H1 (cell line): ENCODE measurements at regions not wholly inside any gene's neighbourhood (a gene's known extent, or its start where the extent isn't known, plus 50 kb on each side); places are given as distances from the start of the nearest gene placed in this dataset.

ENCODE experiments used
- CTCF ChIA-PET: fragments of 300-600 bp; sonication (Branson Sonifier 250); formaldehyde crosslinking; loops from one replicate; lab custom pipeline; 2021; ENCODE audit not compliant: partially characterized antibody; lab: Charles Lee
- POLR2A ChIA-PET: fragments of 300-600 bp; sonication (Branson Sonifier 250); formaldehyde crosslinking; loops from one replicate; lab custom pipeline; 2021; ENCODE audit warnings: inconsistent platforms; ENCODE audit not compliant: partially characterized antibody; lab: Charles Lee
- DNase-seq, 2 experiments: peaks; one replicate each; pipeline versions ENCODE4 v3.0.0 to v3.0.0-alpha.2; 2010 to 2022; ENCODE audit warnings: low spot score in 2 of 2, low read depth in 1 of 2, mixed read lengths in 1 of 2
- FAIRE-seq: peaks from 2 replicates; lab custom pipeline; 2011; peaks lifted over from hg19 to GRCh38; lab: Jason Lieb, UNC
- H2AFZ ChIP-seq: 2 replicates; pipeline ENCODE4 v1.8.1; 2012; ENCODE audit warnings: low read length, inconsistent platforms
- H2AK5ac ChIP-seq: 2 replicates; pipeline ENCODE4 v1.6.1; 2013; ENCODE audit warnings: low read depth, low read length
- H2BK120ac ChIP-seq: replicated peaks from 2 replicates; pipeline ENCODE3; 2013; ENCODE audit warnings: low read depth, low read length, inconsistent platforms
- H2BK12ac ChIP-seq: 2 replicates; pipeline ENCODE4 v1.6.1; 2013; ENCODE audit warnings: low read depth, low read length
- H2BK15ac ChIP-seq: 2 replicates; pipeline ENCODE4 v1.6.1; 2013; ENCODE audit warnings: low read length
- H2BK20ac ChIP-seq: 2 replicates; pipeline ENCODE4 v1.6.1; 2013; ENCODE audit warnings: low read length
- H2BK5ac ChIP-seq: 2 replicates; pipeline ENCODE4 v1.6.1; 2013; ENCODE audit warnings: low read depth, low read length
- H3K14ac ChIP-seq: 2 replicates; pipeline ENCODE4 v1.6.1; 2013; ENCODE audit warnings: inconsistent platforms; ENCODE audit not compliant: insufficient read length
- H3K18ac ChIP-seq: 2 replicates; pipeline ENCODE4 v1.6.1; 2013; ENCODE audit warnings: low read length; ENCODE audit errors: extremely low read depth
- H3K23ac ChIP-seq: 2 replicates; pipeline ENCODE4 v1.6.1; 2013; ENCODE audit warnings: inconsistent platforms; ENCODE audit not compliant: insufficient read length
- H3K23me2 ChIP-seq: 2 replicates; pipeline ENCODE4 v1.6.1; 2013; ENCODE audit warnings: low read depth, low read length
- H3K27ac ChIP-seq: 2 replicates; pipeline ENCODE4 v1.6.1; 2011; ENCODE audit warnings: low read depth, low read length, inconsistent platforms
- H3K27me3 ChIP-seq, 4 experiments: replicated peaks in 1 of 4; 1 replicate in 1 of 4; 2 replicates in 3 of 4; pipeline versions ENCODE4 v1.6.1 to v1.8.1; 2011 to 2013; ENCODE audit warnings: low read length in 3 of 4, mild to moderate bottlenecking in 3 of 4, inconsistent platforms in 2 of 4, mixed read lengths in 2 of 4, moderate library complexity in 1 of 4; ENCODE audit not compliant: control insufficient read depth in 3 of 4, insufficient read depth in 3 of 4; ENCODE audit errors: extremely low read depth in 1 of 4
- H3K36me3 ChIP-seq, 4 experiments: 2 replicates each; pipeline versions ENCODE4 v1.6.1 to v1.8.1; 2011 to 2013; ENCODE audit warnings: mild to moderate bottlenecking in 4 of 4, low read length in 3 of 4, moderate library complexity in 2 of 4, control low read depth in 1 of 4, inconsistent platforms in 1 of 4; ENCODE audit not compliant: insufficient read depth in 4 of 4, control insufficient read depth in 2 of 4
- H3K4ac ChIP-seq: replicated peaks from 2 replicates; pipeline ENCODE3; 2013; ENCODE audit warnings: low read length, low read depth, mixed read lengths, inconsistent platforms; ENCODE audit not compliant: insufficient read length
- H3K4me1 ChIP-seq, 4 experiments: replicated peaks in 1 of 4; 1 replicate in 1 of 4; 2 replicates in 3 of 4; pipeline versions ENCODE4 v1.6.1 to v1.8.1; 2011 to 2013; ENCODE audit warnings: low read length in 3 of 4, inconsistent platforms in 2 of 4, mixed read lengths in 1 of 4; ENCODE audit not compliant: insufficient read depth in 4 of 4, control insufficient read depth in 3 of 4
- H3K4me2 ChIP-seq, 2 experiments: 2 replicates each; pipeline versions ENCODE4 v1.6.1 to v1.8.1; 2011 to 2013; ENCODE audit warnings: low read depth in 2 of 2, low read length in 2 of 2, control low read depth in 1 of 2, inconsistent platforms in 1 of 2, mild to moderate bottlenecking in 1 of 2; ENCODE audit not compliant: insufficient read depth in 1 of 2
- H3K4me3 ChIP-seq, 4 experiments: fragments of 200-600, 300-600 bp in 1 of 4; sonication (generic), shearing (Covaris generic), sonication (Bioruptor Twin) in 1 of 4; 2 replicates each; pipeline versions ENCODE4 v1.5.1 to v1.8.1; 2011 to 2016; ENCODE audit warnings: low read length in 4 of 4, low read depth in 3 of 4, control low read depth in 2 of 4, inconsistent platforms in 2 of 4, mild to moderate bottlenecking in 2 of 4, mixed read lengths in 1 of 4, moderate library complexity in 1 of 4; ENCODE audit not compliant: insufficient read depth in 2 of 4; ENCODE audit errors: extremely low read depth in 1 of 4
- H3K56ac ChIP-seq: replicated peaks from 2 replicates; pipeline ENCODE3; 2013; ENCODE audit warnings: low read depth, mild to moderate bottlenecking, mixed read lengths, low read length, inconsistent platforms; ENCODE audit not compliant: insufficient read length
- H3K79me1 ChIP-seq: 2 replicates; pipeline ENCODE4 v1.6.1; 2013; ENCODE audit warnings: low read depth, low read length, control low read depth
- H3K79me2 ChIP-seq, 2 experiments: 2 replicates each; pipeline versions ENCODE4 v1.6.1 to v1.8.1; 2012 to 2013; ENCODE audit warnings: low read length in 2 of 2, mild to moderate bottlenecking in 2 of 2, inconsistent platforms in 1 of 2; ENCODE audit not compliant: insufficient read depth in 2 of 2, control insufficient read depth in 1 of 2
- H3K9ac ChIP-seq, 4 experiments: replicated peaks in 1 of 4; 1 replicate in 1 of 4; 2 replicates in 3 of 4; pipeline versions ENCODE4 v1.6.1 to v1.8.1; 2011 to 2013; ENCODE audit warnings: low read depth in 3 of 4, low read length in 3 of 4, control low read depth in 2 of 4, mild to moderate bottlenecking in 2 of 4, moderate library complexity in 2 of 4, inconsistent platforms in 1 of 4; ENCODE audit errors: extremely low read depth in 1 of 4
- H3K9me3 ChIP-seq, 2 experiments: 2 replicates each; pipeline versions ENCODE4 v1.6.1 to v1.8.1; 2012 to 2013; ENCODE audit warnings: mild to moderate bottlenecking in 2 of 2, moderate library complexity in 2 of 2, control low read depth in 1 of 2, inconsistent platforms in 1 of 2, low read depth in 1 of 2, low read length in 1 of 2, mixed read lengths in 1 of 2; ENCODE audit not compliant: insufficient read depth in 2 of 2
- H4K20me1 ChIP-seq, 2 experiments: replicated peaks in 1 of 2; 2 replicates each; pipeline versions ENCODE3 to v1.8.1; 2011 to 2013; ENCODE audit warnings: inconsistent platforms in 2 of 2, low read length in 2 of 2, mild to moderate bottlenecking in 1 of 2; ENCODE audit not compliant: insufficient read depth in 2 of 2, control insufficient read depth in 1 of 2
- H4K5ac ChIP-seq: 2 replicates; pipeline ENCODE4 v1.6.1; 2013; ENCODE audit warnings: low read length, low read depth, mixed read lengths, inconsistent platforms; ENCODE audit not compliant: insufficient read length
- H4K8ac ChIP-seq: 2 replicates; pipeline ENCODE4 v1.8.0; 2013; ENCODE audit warnings: mild to moderate bottlenecking, moderate library complexity, low read length, inconsistent platforms; ENCODE audit not compliant: insufficient read depth; ENCODE audit errors: extremely low read depth
- H4K91ac ChIP-seq: replicated peaks from 2 replicates; pipeline ENCODE3; 2013; ENCODE audit warnings: low read length, mixed read lengths, inconsistent platforms; ENCODE audit not compliant: insufficient read length
- ASH2L ChIP-seq: fragments of 200-600, 300-600 bp; sonication (generic); IDR thresholded peaks from one replicate; pipeline ENCODE4 v1.7.1; 2017; ENCODE audit warnings: low read length
- CHD1 ChIP-seq: IDR thresholded peaks from 2 replicates; pipeline ENCODE4 v1.6.1; 2012; ENCODE audit warnings: low read depth, low read length, improper control_type of control experiment
- EZH2 ChIP-seq: fragments of 200-600 bp; sonication (generic); IDR thresholded peaks from 2 replicates; pipeline ENCODE4 v1.7.1; 2012; ENCODE audit warnings: low read depth, mild to moderate bottlenecking, moderate library complexity, low read length, inconsistent platforms; ENCODE audit not compliant: severe bottlenecking
- FOSL1 ChIP-seq: IDR thresholded peaks from 2 replicates; pipeline ENCODE4 v1.6.1; 2011; ENCODE audit warnings: mild to moderate bottlenecking, low read depth, low read length, moderate library complexity; ENCODE audit not compliant: insufficient read depth
- POLR2A ChIP-seq, 2 experiments: IDR thresholded peaks; 1 replicate in 1 of 2; 2 replicates in 1 of 2; pipeline ENCODE4 v1.6.1; 2011; ENCODE audit warnings: low read depth in 2 of 2, low read length in 2 of 2, mild to moderate bottlenecking in 2 of 2; ENCODE audit errors: control extremely low read depth in 1 of 2
- RNF2 ChIP-seq: fragments of 200-900, 300-1000 bp; sonication (generic); IDR thresholded peaks from 2 replicates; pipeline ENCODE4 v1.7.1; 2016; ENCODE audit warnings: borderline replicate concordance, low read depth, mild to moderate bottlenecking, antibody characterized with exemption, low read length; ENCODE audit not compliant: poor library complexity, severe bottlenecking; ENCODE audit errors: missing control alignments
- SIRT6 ChIP-seq: IDR thresholded peaks from one replicate; pipeline ENCODE4 v1.7.1; 2012; ENCODE audit warnings: low read length, inconsistent platforms
- TAF1 ChIP-seq: IDR thresholded peaks from 2 replicates; pipeline ENCODE4 v1.6.1; 2011; ENCODE audit warnings: mild to moderate bottlenecking, low read depth, low read length
- TBP ChIP-seq: IDR thresholded peaks from 2 replicates; pipeline ENCODE4 v1.6.1; 2011; ENCODE audit warnings: low read depth, low read length, improper control_type of control experiment
- TCF12 ChIP-seq: IDR thresholded peaks from 2 replicates; pipeline ENCODE4 v1.6.1; 2011; ENCODE audit warnings: low read depth, mild to moderate bottlenecking, low read length
- TEAD4 ChIP-seq: IDR thresholded peaks from 2 replicates; pipeline ENCODE4 v1.6.1; 2012; ENCODE audit warnings: low read depth, low read length, inconsistent platforms, mixed read lengths
- WGBS, 2 experiments: shearing (Covaris generic) in 1 of 2; methylation state at CpG; one replicate each; pipeline versions ENCODE4 v1.1.6 to v1.1.7; 2013 to 2015; ENCODE audit warnings: low lambda C conversion rate in 2 of 2, mixed read lengths in 2 of 2, inconsistent platforms in 1 of 2, low coverage in 1 of 2, missing lambda C conversion rate in 1 of 2; ENCODE audit not compliant: insufficient replicate concordance in 2 of 2, insufficient coverage in 1 of 2, insufficient read length in 1 of 2; ENCODE audit errors: extremely low coverage in 1 of 2, missing lambda C conversion rate in 1 of 2; 5-methylcytosine and 5-hydroxymethylcytosine counted together

DNA sequence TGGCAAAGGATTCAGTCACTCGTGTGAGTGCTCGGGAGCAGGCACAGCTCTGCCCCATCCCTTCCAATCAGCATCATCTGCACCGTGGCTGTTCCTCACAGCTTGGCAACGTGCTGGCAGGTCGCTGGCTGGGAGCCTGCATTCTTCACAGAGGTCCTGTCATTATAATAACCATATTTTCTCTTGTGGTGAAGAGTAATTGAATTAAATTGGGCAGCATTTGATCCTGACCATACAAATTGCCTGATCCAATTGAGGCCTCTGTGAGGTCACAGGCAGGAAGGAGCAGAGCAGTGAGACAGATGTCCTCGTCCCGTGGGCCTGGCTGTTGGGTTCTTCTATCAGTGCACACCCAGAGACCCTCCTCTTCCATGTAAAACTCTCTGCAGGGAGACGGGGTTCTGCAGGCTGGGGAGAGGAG lies 407.8 kb downstream of the COG6 start:
- Histone ChIP-seq H2BK12ac (no peak overlapping the region), H3K79me2 (no peaks in the 10 kb centered on the region), H4K20me1 (no peaks in the 10 kb centered on the region), H3K4me3 (no peak overlapping the region), H2AFZ (no peak overlapping the region; the same call in 1 of the 2 replicates), H3K4me2 (no peak overlapping the region), H3K23ac (no peak overlapping the region), H3K23me2 (no peaks in the 10 kb centered on the region; the same call in 1 of the 2 replicates), H3K9me3 (no peaks in the 10 kb centered on the region), H3K4ac (no peak overlapping the region), H3K27me3 (no peaks in the 10 kb centered on the region), H2AK5ac (no peak overlapping the region), H2BK120ac (no peak overlapping the region), H2BK5ac (no peak overlapping the region), H4K91ac (no peak overlapping the region), H2BK15ac (no peak overlapping the region), H3K27ac (no peak overlapping the region), H2BK20ac (no peak overlapping the region), H3K14ac (no peak overlapping the region), H3K36me3 (no peaks in the 10 kb centered on the region), H3K79me1 (no peaks in the 10 kb centered on the region), H3K4me1 (no peaks in the 10 kb centered on the region), H3K9ac (no peak overlapping the region), H4K8ac (no peak overlapping the region), H3K56ac (no peak overlapping the region), H3K18ac (no peak overlapping the region), H4K5ac (no peak overlapping the region)
- ChIA-PET CTCF (interaction anchor here (1.0 kb wide), 1 partner anchor 619 kb away, joined by 3 read pairs; no protein-coding TSS in a partner anchor), POLR2A (no interaction called here)
- DNase-seq, result no peak
- TF ChIP-seq EZH2 (no peak), POLR2A (IDR thresholded peaks at IDR 0.05; ENCODE audit: control extremely low read depth in 1 of 2, low read depth in 2 of 2, low read length in 2 of 2) (no peak), RNF2 (no peak), TEAD4 (no peak), CHD1 (no peak), TBP (no peak), FOSL1 (no peak), ASH2L (no peak), SIRT6 (no peak), TAF1 (no peak), TCF12 (no peak)
- WGBS, 2 experiments, result 94% methylated on average over 8 of the region's 8 CpGs; no CpG with 5 or more reads in 1 of the 2 experiments
- FAIRE-seq, result no peak
